GM12875 (cell line): ENCODE measurements at regions not wholly inside any gene's neighbourhood (a gene's known extent, or its start where the extent isn't known, plus 50 kb on each side); places are given as distances from the start of the nearest gene placed in this dataset.

Experiments
- H3K4me3 ChIP-seq: one replicate; pipeline ENCODE4 v1.5.1; 2011; ENCODE audit warnings: low read depth, low read length, control low read depth
- TF ChIP-seq, protein P1 (sequence below): IDR thresholded peaks from 2 replicates; pipeline ENCODE4 v1.5.1; 2011; ENCODE audit warnings: low read depth, mild to moderate bottlenecking, control low read depth, inconsistent platforms, low read length, moderate library complexity, borderline replicate concordance; ENCODE audit not compliant: insufficient read depth

DNA sequence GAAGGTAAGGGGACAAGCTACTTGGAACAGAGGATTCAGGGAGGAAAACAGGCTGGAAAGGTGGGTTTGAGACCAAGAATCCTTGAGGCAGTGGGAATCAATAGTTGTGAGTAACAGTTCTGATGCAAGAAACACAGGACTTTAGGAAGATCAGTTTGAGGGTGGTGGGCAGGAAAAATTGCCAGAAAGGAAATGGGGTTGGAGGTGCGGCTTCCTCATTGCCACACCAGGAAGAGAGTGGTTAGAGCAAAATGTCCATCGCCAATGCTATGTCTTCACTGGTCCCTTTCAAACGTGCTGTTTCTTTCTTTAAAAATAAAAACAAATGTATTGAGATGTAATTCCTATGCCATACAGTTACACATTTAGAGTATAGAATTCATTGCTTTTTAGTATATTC, 57.1 kb upstream of the NOCT start:
- no peak overlapping the region for H3K4me3 ChIP-seq
- TF ChIP-seq, protein P1, sequence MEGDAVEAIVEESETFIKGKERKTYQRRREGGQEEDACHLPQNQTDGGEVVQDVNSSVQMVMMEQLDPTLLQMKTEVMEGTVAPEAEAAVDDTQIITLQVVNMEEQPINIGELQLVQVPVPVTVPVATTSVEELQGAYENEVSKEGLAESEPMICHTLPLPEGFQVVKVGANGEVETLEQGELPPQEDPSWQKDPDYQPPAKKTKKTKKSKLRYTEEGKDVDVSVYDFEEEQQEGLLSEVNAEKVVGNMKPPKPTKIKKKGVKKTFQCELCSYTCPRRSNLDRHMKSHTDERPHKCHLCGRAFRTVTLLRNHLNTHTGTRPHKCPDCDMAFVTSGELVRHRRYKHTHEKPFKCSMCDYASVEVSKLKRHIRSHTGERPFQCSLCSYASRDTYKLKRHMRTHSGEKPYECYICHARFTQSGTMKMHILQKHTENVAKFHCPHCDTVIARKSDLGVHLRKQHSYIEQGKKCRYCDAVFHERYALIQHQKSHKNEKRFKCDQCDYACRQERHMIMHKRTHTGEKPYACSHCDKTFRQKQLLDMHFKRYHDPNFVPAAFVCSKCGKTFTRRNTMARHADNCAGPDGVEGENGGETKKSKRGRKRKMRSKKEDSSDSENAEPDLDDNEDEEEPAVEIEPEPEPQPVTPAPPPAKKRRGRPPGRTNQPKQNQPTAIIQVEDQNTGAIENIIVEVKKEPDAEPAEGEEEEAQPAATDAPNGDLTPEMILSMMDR = no peak

- TF ChIP-seq, protein P1 = no peak
- H3K4me3 ChIP-seq = no peak overlapping the region
Observed at GRCh38 chr4:138957302-138957701, 58.3 kb upstream of the NOCT start.

GRCh38 chr4:138954428-138954827, 61.2 kb upstream of the NOCT start:
- TF ChIP-seq, protein P1 = no peak
- H3K4me3 ChIP-seq = no peak overlapping the region

GRCh38 chr4:138953961-138954371, 61.6 kb upstream of the NOCT start:
- TF ChIP-seq, protein P1 = no peak
- no peak overlapping the region for H3K4me3 ChIP-seq

DNA sequence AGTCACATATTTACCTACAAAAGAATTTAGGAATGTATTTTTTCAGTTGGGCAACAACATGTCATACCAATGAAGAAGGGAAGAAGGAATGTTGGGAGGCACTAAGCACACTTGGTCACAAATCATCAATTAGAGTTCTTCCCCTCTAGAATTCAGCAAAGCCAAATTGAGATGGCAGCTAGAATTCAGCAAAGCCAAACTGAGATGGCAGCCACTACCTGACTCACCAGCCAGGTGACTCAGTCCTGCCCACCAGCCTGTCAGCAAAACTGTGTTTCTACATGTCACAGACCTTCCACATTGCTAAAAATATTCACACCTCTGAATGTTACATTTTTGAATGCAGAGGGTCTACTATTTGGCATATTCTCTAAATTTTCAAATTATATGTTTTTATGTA, 63.2 kb upstream of the NOCT start:
- TF ChIP-seq, protein P1 = no peak
- H3K4me3 ChIP-seq = no peak overlapping the region

GRCh38 chr4:138951764-138952163, 63.8 kb upstream of the NOCT start:
- H3K4me3 ChIP-seq = no peak overlapping the region
- TF ChIP-seq, protein P1 = no peak

DNA sequence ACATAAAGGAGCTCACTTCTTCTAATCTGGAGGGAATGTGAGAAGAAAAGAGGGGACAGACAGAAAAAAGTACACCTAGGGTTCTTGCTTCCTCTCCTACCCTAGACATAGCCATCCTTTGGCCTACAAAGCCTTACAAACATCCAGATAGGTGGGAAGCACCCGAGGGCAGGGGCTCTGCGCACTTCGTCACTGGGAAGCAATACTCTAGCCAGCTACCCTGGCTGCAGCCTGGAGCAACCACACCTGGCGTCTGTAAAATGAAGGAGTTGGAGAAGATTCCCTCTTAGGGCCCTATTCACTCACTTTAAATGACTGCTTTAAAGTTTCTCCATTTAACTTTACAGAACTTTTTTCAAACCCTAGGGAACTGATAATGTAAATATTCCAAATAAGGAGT, 65.7 kb upstream of the NOCT start:
- no peak overlapping the region for H3K4me3 ChIP-seq
- TF ChIP-seq, protein P1 = no peak
